ENCODE measurements at regions not wholly inside any gene's neighbourhood (a gene's known extent, or its start where the extent isn't known, plus 50 kb on each side); places are given as distances from the start of the nearest gene placed in this dataset.

DNA sequence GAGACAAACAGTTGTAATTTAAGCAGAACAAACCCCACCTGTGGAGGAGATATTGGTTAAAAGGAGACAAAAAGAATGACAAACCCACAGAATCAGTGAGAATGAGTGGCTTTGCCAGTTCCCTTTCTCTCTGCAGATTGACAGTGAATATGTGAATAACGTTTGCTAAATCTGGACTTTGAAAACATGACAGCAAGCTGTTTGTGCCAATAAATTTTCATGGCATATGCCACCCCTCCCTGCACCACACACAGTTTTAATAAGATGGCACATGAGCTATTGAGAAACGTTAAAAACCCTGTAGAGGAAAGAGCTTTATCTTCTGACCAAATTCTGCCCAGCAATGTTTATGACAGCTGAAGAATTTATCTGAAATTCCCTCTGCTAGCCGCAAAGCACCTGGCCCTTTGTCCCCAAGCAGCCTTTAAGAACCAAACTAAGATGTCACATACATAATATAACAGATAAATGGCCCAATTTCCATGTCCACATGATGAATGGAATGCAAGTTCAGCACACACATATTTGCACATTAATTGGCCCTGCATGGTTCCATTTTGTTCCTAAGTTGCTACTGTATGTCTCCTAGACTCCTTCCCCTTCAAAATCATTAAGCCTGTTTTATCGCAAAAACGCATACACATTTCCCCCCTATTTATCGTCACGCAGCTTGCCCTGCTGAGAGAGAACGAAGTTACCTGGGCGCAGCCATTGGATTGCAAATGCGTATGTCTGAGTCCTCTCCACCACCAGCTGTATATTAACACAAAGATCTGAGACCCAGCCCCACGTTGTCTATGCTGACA, 773.5 kb upstream of the EEF2KMT start:
- peaks cover 22% of the 10 kb centered on the region for H3K9me3 Mint-ChIP-seq
- no peak for DNase-seq
- H3K27ac Mint-ChIP-seq, result no peak overlapping the region
- H3K36me3 Mint-ChIP-seq (ENCODE audit: low read depth), result no peaks in the 10 kb centered on the region
- H3K27me3 Mint-ChIP-seq, result no peaks in the 10 kb centered on the region
- POLR2A ChIA-PET, result no interaction called here
- no peak overlapping the region for H3K4me3 Mint-ChIP-seq
- CTCF ChIA-PET, result no interaction called here
- no peaks in the 10 kb centered on the region for H3K4me1 Mint-ChIP-seq

DNA sequence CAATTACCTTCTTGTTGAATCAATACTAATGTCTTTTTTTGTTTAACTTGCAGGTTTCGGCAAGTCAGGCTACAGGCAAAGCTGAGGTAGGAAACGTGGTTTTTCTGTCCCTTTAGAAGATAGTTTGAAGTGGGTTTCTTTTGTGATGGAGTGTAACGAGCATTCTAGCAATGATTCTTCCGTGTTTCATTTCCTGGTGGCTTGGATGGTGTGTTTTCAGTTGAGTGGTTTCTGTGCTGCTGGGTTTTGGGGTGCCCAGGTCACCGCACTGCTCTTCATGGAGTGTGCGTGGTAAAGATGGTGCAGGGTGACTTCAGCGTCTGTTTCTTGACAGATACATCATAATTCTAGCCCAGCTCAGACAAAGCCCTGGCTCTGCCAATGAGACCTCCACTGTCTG, 769.7 kb upstream of the EEF2KMT start:
- CTCF ChIA-PET, result interaction anchor here (0.6 to 0.7 kb wide), 2 partner anchors 31 to 297 kb away, joined by 3 read pairs; no protein-coding TSS in a partner anchor
- no peaks in the 10 kb centered on the region for H3K36me3 Mint-ChIP-seq (ENCODE audit: low read depth)
- H3K9me3 Mint-ChIP-seq, result peaks cover 20% of the 10 kb centered on the region
- H3K4me1 Mint-ChIP-seq, result no peaks in the 10 kb centered on the region
- DNase-seq, result no peak
- H3K27me3 Mint-ChIP-seq, result no peaks in the 10 kb centered on the region
- no peak overlapping the region for H3K27ac Mint-ChIP-seq
- no peak overlapping the region for H3K4me3 Mint-ChIP-seq
- POLR2A ChIA-PET, result no interaction called here

DNA sequence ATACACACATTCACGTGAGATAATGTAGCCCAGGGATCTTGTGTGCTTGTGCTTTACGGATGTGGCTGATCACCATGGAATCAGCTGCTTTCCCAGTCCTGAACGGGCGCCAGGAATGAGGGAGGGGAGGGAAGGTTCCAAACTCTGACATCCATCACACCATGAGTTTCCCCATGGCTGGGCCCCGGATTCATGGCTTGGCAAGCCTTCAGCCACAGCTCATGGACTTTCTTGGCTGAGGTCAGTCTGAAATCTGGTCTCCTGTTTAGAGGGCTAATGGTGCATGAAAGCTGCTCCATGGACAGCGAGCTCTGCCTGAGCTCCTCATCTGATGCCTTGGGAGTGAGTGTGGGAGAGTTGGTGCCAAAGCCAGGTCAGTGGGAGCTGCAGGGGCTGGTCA, 767.6 kb upstream of the EEF2KMT start:
- H3K9me3 Mint-ChIP-seq, result peaks cover 21% of the 10 kb centered on the region
- POLR2A ChIA-PET, result no interaction called here
- H3K36me3 Mint-ChIP-seq (ENCODE audit: low read depth), result no peaks in the 10 kb centered on the region
- no peaks in the 10 kb centered on the region for H3K27me3 Mint-ChIP-seq
- DNase-seq, result no peak
- no peak overlapping the region for H3K4me3 Mint-ChIP-seq
- H3K27ac Mint-ChIP-seq, result no peak overlapping the region
- CTCF ChIA-PET, result no interaction called here
- H3K4me1 Mint-ChIP-seq, result no peaks in the 10 kb centered on the region

DNA sequence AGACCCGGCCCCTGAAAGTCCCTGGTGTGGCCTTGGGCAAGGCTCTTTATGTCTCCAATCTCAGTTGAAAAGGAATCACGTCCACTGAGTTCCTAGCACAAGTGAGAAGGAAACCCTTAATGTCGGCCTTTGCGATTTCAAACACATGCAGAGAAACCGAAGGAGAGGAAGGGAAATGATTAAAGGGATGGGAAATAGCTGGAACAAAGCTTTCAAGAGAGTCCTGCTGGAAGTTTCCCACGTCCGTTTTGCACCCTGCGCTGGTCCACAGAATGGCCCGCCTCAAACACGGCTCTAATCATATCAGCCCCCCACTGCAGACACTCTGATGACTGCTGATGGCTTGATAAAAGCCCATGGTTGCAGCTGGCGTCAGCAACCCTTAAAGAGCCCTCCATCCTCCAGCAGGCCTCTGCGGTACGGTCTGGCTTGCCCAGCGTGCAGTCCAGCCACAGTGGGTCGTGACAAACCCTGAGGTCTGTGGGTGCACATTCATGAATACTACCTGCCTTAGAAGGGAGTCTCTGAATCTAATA, 765.5 kb upstream of the EEF2KMT start:
- Mint-ChIP-seq H3K4me3 (no peak overlapping the region), H3K4me1 (no peaks in the 10 kb centered on the region), H3K27ac (no peak overlapping the region), H3K27me3 (no peaks in the 10 kb centered on the region), H3K9me3 (peaks cover 14% of the 10 kb centered on the region), H3K36me3 (ENCODE audit: low read depth) (no peaks in the 10 kb centered on the region)
- CTCF ChIA-PET, result no interaction called here
- no peak for DNase-seq
- POLR2A ChIA-PET, result no interaction called here

DNA sequence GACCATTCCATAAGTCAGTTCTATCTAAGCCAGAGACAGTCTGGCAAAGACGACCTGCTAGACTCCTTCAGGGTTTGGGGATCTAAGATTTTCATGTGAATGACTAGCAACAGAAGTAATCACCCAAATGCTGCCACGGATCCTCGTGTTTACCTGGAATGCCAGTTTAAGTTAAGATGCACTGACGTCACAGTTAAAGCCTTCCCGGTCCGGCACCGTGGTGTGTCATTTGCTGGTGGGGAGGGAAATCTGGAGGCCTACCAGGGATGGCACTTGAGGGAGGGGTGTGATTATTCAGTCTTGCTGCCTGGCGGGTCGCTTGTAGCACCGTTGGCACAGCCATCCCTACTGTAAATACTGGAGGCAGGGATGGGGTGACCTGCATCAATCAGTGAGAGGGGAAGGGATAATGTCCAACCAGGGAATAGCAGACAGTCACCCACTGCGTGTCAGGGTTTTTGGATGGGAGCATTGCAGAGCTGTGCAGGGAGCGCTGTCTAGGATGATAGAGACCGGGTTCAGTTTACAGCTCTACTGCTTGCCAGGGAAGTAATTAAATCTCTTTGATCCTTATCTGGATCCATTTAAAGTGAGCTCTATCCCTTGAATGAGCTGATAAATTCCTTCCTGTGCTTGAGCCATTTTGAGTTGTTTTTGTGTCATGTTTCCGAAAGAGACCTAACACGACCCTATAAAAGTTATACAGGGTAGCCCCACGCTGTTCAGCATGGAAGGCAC, 764.7 kb upstream of the EEF2KMT start:
- POLR2A ChIA-PET, result no interaction called here
- H3K9me3 Mint-ChIP-seq, result peaks cover 12% of the 10 kb centered on the region
- H3K27ac Mint-ChIP-seq, result no peak overlapping the region
- no peaks in the 10 kb centered on the region for H3K4me1 Mint-ChIP-seq
- H3K36me3 Mint-ChIP-seq (ENCODE audit: low read depth), result no peaks in the 10 kb centered on the region
- no peaks in the 10 kb centered on the region for H3K27me3 Mint-ChIP-seq
- no peak for DNase-seq
- no peak overlapping the region for H3K4me3 Mint-ChIP-seq
- CTCF ChIA-PET, result no interaction called here

DNA sequence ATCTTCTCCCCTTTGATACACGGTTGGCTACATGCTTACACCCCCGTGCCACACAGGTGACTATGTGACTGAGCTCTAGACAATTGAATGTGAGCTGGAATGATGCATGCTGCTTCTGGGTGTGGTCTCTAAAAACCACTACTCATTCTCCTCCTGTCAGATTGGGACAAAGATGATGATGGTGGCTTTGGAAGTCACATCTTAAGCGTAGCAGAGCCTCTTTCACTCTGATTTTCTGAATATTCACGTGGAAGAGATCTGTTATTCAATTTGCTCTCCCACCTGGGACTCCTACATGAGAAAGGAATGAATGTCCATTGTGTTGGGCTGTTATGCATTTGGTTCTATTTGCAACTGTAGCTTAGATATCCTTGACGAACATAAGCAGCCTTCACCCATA, 763.6 kb upstream of the EEF2KMT start:
- H3K4me3 Mint-ChIP-seq, result no peak overlapping the region
- no peaks in the 10 kb centered on the region for H3K36me3 Mint-ChIP-seq (ENCODE audit: low read depth)
- H3K27ac Mint-ChIP-seq, result no peak overlapping the region
- no peaks in the 10 kb centered on the region for H3K27me3 Mint-ChIP-seq
- no peak for DNase-seq
- ChIA-PET POLR2A (no interaction called here), CTCF (no interaction called here)
- no peaks in the 10 kb centered on the region for H3K4me1 Mint-ChIP-seq
- peaks cover 7% of the 10 kb centered on the region for H3K9me3 Mint-ChIP-seq

DNA sequence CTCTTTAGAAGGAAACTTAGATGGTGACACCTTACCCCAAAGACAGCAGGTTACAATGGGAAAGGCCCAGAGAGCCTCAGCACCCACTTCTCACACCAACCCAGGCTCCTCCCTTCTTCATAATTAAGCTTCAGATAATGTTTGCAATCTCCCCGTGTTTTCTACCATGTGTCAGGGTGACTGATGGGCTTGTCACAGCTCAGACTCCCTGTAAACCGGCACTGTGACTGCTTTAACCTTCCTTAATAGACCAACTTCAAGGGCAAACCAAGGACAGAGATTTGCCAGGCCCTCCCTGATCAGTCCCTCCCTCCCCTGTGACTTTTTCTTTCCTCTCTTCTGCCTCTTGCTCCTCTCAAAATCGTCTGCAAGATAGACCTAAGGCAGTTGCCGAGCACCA, 760.6 kb upstream of the EEF2KMT start:
- no peak for DNase-seq
- no peak overlapping the region for H3K27ac Mint-ChIP-seq
- H3K9me3 Mint-ChIP-seq, result peaks cover 3% of the 10 kb centered on the region
- CTCF ChIA-PET, result no interaction called here
- no peak overlapping the region for H3K4me3 Mint-ChIP-seq
- no peaks in the 10 kb centered on the region for H3K27me3 Mint-ChIP-seq
- H3K4me1 Mint-ChIP-seq, result peaks cover 4% of the 10 kb centered on the region
- POLR2A ChIA-PET, result no interaction called here
- H3K36me3 Mint-ChIP-seq (ENCODE audit: low read depth), result no peaks in the 10 kb centered on the region

DNA sequence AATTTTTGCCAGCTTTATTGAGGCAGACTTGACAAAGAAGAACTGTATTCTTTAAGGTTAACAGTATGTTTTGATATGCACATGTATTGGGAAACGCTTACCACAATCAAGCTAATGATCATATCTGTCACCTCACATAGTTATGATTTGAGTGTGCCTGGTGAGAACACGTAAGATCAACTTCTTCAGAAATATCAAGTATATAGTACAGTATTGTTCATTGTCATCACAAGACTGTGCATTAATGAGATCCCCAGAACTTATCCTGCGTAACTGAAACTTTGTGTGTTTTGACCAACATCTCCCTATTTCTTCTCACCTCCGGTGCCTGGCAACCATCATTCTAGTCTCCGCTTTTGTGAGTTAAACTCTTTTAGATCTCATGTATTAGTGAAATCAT, 756.4 kb upstream of the EEF2KMT start:
- POLR2A ChIA-PET, result no interaction called here
- no peaks in the 10 kb centered on the region for H3K27me3 Mint-ChIP-seq
- DNase-seq, result no peak
- H3K4me3 Mint-ChIP-seq, result no peak overlapping the region
- H3K9me3 Mint-ChIP-seq, result peaks cover 6% of the 10 kb centered on the region
- CTCF ChIA-PET, result no interaction called here
- peaks cover 4% of the 10 kb centered on the region for H3K4me1 Mint-ChIP-seq
- H3K36me3 Mint-ChIP-seq (ENCODE audit: low read depth), result no peaks in the 10 kb centered on the region
- no peak overlapping the region for H3K27ac Mint-ChIP-seq

DNA sequence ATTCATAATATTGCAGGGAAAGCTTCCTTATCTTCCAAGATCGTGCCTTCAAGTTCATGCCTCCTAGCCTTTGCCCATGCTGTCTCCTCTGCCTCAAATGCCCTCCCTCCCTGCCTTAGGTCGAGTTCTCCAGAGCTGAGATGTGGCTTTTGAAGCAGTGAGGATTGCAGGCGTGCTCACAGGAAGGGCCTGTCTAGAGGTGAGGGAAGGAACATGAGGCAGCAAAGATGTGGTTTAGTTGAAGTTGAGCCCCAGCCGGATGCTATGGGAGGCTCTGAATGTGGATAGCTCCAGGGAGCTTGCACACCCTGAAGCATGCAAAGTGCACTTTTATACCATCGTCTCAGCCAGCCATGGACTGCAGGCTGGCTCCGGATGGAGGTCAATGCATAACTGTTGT, 754.6 kb upstream of the EEF2KMT start:
- no peak for DNase-seq
- Mint-ChIP-seq H3K4me3 (no peak overlapping the region), H3K36me3 (ENCODE audit: low read depth) (no peaks in the 10 kb centered on the region), H3K27me3 (no peaks in the 10 kb centered on the region), H3K9me3 (peaks cover 9% of the 10 kb centered on the region), H3K27ac (no peak overlapping the region), H3K4me1 (peaks cover 4% of the 10 kb centered on the region)
- POLR2A ChIA-PET, result no interaction called here
- CTCF ChIA-PET, result no interaction called here

DNA sequence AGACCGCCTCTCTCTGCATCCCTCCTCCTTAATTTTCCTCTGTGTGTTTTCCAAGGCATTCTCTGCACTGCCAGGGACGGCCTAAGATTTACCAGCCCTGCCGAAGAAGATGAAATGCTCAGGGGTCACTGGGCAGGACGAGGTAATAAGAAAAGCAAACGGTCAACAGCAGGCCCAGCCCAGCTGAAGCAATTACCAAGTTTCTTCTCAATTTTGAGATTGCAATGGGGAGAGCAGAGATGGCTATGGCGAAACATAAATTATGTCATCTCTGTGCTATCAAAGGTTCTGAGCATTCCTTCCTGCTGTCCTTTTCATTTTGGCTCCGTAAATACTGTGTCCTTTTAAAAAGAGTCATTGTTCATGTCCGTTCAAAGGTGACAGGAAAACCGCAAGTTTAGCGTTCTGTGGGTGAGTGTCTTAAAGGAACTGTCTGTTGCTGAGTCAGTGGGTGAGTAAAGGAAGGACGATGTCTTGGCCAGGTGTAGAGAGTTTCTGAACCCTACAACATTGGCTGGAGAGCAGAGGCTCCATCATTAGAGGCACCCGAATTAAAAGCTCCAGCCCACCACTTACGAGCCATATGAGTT, 753.9 kb upstream of the EEF2KMT start:
- POLR2A ChIA-PET, result no interaction called here
- Mint-ChIP-seq H3K27me3 (no peaks in the 10 kb centered on the region), H3K4me3 (no peak overlapping the region), H3K27ac (no peak overlapping the region), H3K4me1 (peaks cover 4% of the 10 kb centered on the region), H3K36me3 (ENCODE audit: low read depth) (no peaks in the 10 kb centered on the region), H3K9me3 (peaks cover 13% of the 10 kb centered on the region)
- CTCF ChIA-PET, result no interaction called here
- no peak for DNase-seq

DNA sequence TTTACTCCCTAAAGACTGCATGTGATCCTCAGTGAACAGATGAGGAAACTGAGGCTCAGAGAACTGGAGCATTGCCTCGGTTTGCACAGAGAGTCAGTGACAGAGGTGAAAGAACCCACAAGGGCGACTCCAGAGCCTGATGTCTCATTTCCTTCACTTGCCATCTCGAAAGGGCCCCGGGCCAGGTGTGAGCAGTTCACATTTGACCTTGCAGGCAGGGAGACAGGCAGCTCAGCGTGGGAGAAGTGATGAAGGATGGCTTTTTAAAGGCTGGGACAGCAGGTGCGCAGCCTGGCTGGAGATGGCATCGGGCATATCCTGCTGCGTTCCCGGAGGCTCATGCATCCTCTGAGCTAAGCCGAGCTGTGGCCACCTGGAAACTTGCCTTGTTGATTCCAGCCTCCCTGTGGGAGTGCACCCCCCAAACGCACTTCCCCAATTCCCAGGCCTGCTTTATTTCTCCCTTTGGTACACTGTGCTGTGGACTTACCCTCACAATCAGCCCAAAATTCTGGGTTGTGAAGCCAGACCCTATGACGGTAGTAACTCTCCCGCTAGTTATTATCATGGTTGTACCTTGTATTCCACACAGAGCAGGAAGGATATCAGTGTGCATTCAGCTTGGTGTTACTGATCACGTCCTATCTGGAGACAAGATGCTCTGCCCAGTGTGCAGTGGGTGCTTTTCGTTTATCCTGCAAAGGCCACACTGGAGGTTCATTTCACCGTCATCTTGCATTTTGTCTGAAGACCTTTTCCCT, 753.2 kb upstream of the EEF2KMT start:
- peaks cover 4% of the 10 kb centered on the region for H3K4me1 Mint-ChIP-seq
- POLR2A ChIA-PET, result no interaction called here
- CTCF ChIA-PET, result no interaction called here

DNA sequence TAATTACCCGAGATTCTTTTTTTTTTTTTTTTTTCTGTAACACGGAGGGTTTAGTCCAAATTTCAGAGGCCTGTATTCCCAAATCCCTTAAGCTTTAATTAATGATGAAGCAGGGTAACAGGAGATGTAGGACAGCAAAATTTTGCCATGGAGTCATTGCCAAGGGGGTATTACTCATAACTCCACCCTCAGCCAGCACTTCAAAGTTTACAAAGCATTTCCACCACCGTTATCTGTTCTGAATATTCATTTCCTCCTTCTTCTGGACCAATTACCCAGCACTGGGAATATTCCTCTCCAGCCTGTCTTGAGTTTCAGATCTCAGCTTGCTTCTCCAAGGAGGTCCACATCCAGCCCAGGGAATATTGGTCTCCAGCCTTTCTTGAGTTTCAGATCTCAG, 747.5 kb upstream of the EEF2KMT start:
- Mint-ChIP-seq H3K27me3 (no peaks in the 10 kb centered on the region), H3K9me3 (peaks cover 12% of the 10 kb centered on the region), H3K27ac (no peak overlapping the region), H3K4me1 (no peaks in the 10 kb centered on the region), H3K36me3 (ENCODE audit: low read depth) (no peaks in the 10 kb centered on the region), H3K4me3 (no peak overlapping the region)
- DNase-seq, result no peak
- ChIA-PET POLR2A (no interaction called here), CTCF (no interaction called here)

More for the DNA sequence above, 753.2 kb upstream of the EEF2KMT start:
- no peak for DNase-seq
- Mint-ChIP-seq H3K27ac (no peak overlapping the region), H3K9me3 (peaks cover 13% of the 10 kb centered on the region), H3K27me3 (no peaks in the 10 kb centered on the region), H3K4me3 (no peak overlapping the region), H3K36me3 (ENCODE audit: low read depth) (no peaks in the 10 kb centered on the region)

DNA sequence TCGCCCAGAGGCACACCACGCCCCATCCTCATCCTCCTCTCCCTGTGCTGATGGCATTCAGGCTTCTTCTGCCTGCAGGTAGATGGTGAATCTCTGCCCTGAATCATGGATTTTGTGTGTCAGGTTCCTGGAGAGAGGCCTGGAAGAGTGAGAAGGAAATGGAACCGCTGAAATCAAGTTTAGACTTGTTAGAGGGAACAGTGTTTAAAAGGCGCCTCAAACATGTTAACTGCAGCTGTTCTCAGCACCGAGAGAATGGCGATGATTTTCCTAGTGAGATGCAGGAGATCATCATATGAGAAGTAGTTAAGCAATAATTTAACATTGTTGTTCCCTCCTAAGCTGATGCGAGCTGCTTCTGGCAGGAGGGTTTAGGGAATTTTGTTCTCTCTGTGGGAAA, 744.4 kb upstream of the EEF2KMT start:
- POLR2A ChIA-PET, result no interaction called here
- Mint-ChIP-seq H3K36me3 (ENCODE audit: low read depth) (no peaks in the 10 kb centered on the region), H3K27me3 (no peaks in the 10 kb centered on the region), H3K27ac (no peak overlapping the region), H3K4me3 (no peak overlapping the region), H3K9me3 (peaks cover 8% of the 10 kb centered on the region), H3K4me1 (no peaks in the 10 kb centered on the region)
- CTCF ChIA-PET, result no interaction called here
- no peak for DNase-seq
